ENCODE measurements at regions not wholly inside any gene's neighbourhood (a gene's known extent, or its start where the extent isn't known, plus 50 kb on each side); places are given as distances from the start of the nearest gene placed in this dataset.

DNA sequence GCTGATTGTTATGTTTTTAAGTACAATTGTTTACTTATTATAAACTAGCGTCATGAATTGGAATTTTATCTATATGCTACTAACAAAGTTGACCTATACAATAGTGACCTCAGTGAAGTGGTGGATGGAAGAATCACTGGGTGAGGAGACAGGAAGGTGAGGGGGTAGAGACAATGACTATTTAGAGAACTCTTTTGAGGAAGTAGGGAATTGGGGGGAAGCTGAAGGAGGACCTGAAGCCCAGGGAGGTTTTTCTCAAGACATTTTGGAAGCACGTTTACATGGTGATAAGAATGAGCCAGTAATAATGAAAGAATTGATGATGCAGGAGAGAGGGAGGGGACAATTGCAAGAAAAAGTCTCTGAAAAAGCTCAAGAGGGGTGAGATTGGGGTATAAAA lies 96.4 kb downstream of the RPS12 start:
- H3K4me3 ChIP-seq (ENCODE audit: low read depth, low read length), result no peak overlapping the region
- TF ChIP-seq, protein P1, sequence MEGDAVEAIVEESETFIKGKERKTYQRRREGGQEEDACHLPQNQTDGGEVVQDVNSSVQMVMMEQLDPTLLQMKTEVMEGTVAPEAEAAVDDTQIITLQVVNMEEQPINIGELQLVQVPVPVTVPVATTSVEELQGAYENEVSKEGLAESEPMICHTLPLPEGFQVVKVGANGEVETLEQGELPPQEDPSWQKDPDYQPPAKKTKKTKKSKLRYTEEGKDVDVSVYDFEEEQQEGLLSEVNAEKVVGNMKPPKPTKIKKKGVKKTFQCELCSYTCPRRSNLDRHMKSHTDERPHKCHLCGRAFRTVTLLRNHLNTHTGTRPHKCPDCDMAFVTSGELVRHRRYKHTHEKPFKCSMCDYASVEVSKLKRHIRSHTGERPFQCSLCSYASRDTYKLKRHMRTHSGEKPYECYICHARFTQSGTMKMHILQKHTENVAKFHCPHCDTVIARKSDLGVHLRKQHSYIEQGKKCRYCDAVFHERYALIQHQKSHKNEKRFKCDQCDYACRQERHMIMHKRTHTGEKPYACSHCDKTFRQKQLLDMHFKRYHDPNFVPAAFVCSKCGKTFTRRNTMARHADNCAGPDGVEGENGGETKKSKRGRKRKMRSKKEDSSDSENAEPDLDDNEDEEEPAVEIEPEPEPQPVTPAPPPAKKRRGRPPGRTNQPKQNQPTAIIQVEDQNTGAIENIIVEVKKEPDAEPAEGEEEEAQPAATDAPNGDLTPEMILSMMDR (conservative IDR thresholded peaks at IDR 0.05; ENCODE audit: low read depth, low read length), result no peak
- no peak for DNase-seq (ENCODE audit: low read depth)

DNA sequence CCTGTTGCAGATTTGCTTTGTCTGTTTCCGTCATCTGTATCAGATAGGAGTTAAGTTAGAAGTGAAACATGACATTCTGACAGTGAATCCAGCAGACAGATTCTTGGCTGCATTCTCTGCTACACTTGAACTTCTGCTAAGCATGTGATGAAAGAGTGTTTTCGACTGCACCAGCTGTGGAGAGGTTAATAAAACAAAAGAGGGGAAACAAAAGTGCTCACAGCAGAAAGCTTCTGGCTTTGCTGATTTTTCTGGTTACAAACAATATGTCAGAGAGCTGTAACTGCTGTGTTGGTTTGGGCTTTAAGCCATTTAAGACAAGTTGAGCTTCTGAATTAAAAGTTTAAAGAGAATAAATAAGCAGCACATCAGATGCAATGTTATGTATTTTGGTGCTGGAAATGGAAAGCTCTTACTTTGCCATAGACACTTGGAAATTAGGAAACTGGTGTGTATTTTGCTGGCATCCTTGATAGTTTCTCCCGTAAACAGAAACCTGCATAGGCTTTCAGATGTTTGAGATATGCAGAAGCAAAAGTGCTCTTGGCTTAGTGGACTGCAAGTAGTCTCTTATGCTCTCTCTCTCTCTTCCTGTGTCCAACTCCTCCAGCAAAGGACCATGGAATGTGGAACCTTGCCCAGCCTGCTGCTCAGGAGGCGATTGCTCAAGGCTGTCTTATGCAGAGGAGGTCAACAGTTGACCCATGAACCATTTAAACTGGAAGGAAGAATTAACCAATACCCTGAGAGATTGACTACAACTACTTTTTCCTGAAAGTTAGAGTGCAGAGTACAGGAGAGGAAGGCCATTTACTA lies 104.9 kb downstream of the RPS12 start:
- peak; percentile 86 for DNase-seq (ENCODE audit: low read depth)
- TF ChIP-seq, protein P1 (conservative IDR thresholded peaks at IDR 0.05; ENCODE audit: low read depth, low read length), result no peak

DNA sequence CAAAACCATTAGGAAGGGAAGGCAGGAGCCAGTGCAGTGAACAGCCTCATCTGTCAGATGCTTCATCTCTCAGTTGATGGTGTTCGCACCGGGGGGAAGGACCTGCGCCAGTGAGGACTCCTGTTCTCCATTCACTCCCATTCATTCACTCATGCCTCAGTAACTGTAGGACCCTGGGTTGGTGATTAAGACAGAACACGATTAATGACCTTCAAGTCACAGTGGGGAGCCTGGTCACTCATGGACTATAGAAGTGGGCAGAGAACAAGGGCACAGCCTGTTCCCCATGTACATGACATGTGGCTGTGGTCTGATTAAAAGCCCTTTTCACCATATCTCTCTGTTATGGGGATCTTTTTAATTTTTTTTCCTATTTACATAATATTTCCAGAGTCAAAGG lies 113.3 kb downstream of the RPS12 start:
- no peak for DNase-seq (ENCODE audit: low read depth)
- H3K4me3 ChIP-seq (ENCODE audit: low read depth, low read length), result no peak overlapping the region
- TF ChIP-seq, protein P1 (conservative IDR thresholded peaks at IDR 0.05; ENCODE audit: low read depth, low read length), result no peak

More for the DNA sequence above, 104.9 kb downstream of the RPS12 start:
- no peak overlapping the region for H3K4me3 ChIP-seq (ENCODE audit: low read depth, low read length)

DNA sequence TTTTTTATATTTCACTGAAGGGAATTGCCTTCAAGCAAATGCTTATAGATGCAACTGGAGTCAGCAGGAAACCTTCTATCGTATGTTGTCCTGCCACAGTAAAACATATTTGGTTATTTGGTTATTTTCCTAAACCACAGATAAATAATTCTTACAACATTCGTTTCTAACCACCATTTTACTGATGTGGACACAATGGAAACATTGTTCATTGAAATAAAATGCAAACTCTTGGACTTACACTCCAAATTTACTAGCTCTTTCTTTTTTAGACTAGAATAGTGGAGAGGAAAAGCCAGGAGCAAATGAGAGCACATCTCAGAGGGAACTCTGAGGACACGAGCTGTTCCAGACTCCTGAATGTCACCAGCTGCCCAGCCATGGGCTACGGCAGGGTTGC lies 114.8 kb downstream of the RPS12 start:
- H3K4me3 ChIP-seq (ENCODE audit: low read depth, low read length), result no peak overlapping the region
- TF ChIP-seq, protein P1 (conservative IDR thresholded peaks at IDR 0.05; ENCODE audit: low read depth, low read length), result no peak
- no peak for DNase-seq (ENCODE audit: low read depth)

DNA sequence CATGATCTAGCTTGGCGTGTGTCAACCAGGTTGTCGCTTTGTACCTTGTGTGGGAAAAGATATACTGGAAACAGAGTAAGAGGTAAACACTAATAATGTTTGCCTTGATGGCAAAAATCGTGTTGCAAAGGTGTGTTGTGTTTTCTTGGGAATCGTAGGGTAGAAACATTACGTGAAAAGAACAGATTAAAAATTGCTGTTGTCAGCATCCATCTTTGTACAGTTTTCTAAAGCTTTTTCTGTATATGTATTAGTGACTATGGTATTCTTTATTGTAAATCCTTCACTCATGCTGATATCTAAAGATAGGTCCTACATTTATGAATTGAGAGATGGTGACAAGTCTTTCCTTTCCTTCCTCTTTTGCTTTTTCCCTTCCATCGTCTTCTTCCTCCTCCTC lies 116.9 kb downstream of the RPS12 start:
- H3K4me3 ChIP-seq (ENCODE audit: low read depth, low read length), result no peak overlapping the region
- TF ChIP-seq, protein P1 (conservative IDR thresholded peaks at IDR 0.05; ENCODE audit: low read depth, low read length), result no peak
- no peak for DNase-seq (ENCODE audit: low read depth)

DNA sequence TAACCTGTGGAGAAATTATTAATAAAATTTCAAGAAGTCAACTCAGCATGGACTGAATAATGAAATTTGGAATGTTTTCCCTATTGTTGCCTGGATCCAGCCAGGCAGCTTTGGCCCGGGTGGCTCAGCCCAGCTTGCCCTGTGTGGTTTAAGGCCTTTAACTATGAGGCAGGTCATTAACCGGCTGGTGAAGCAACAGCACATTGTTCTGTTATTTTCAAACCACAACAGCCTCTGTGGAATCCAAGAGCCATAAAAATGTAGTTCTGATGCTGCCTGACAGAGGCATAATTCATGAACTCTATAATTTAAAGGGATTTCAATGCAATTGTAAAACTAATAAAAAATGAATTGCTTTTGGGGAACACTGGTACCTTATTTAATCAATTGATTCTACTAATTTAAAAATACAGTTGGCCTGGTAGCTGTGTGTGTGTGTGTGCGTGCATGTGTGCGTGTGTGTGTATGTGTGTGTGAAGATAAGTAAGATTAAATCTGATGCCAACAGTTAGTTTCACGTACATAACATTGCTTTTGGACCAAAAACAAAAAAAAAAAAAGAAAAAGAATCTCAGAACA lies 117.7 kb downstream of the RPS12 start:
- H3K4me3 ChIP-seq (ENCODE audit: low read depth, low read length), result no peak overlapping the region
- TF ChIP-seq, protein P1 (conservative IDR thresholded peaks at IDR 0.05; ENCODE audit: low read depth, low read length), result no peak
- peak; percentile 57 for DNase-seq (ENCODE audit: low read depth)
